ENCODE measurements at regions not wholly inside any gene's neighbourhood (a gene's known extent, or its start where the extent isn't known, plus 50 kb on each side); places are given as distances from the start of the nearest gene placed in this dataset.

DNA sequence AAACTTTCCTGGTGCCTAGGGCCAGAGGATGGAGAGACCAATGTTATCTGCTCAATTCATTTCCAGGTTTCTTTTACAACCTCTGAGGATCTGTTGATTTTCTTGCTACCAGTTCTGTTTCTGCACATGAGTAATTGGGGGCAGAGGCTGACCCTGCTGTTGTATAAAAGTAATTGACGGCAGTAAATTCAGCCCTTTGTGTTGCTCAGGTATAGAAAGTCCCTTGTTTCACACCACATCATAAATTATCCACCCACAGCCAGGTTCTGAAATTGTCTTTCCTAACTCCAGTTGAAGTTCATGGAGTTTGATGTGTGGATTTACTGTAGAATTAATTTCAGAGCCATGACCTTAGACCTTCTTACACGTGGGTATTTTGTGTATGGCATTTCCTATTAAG is 107.4 kb upstream of the GRIK2 start:
- TF ChIP-seq, protein P1, sequence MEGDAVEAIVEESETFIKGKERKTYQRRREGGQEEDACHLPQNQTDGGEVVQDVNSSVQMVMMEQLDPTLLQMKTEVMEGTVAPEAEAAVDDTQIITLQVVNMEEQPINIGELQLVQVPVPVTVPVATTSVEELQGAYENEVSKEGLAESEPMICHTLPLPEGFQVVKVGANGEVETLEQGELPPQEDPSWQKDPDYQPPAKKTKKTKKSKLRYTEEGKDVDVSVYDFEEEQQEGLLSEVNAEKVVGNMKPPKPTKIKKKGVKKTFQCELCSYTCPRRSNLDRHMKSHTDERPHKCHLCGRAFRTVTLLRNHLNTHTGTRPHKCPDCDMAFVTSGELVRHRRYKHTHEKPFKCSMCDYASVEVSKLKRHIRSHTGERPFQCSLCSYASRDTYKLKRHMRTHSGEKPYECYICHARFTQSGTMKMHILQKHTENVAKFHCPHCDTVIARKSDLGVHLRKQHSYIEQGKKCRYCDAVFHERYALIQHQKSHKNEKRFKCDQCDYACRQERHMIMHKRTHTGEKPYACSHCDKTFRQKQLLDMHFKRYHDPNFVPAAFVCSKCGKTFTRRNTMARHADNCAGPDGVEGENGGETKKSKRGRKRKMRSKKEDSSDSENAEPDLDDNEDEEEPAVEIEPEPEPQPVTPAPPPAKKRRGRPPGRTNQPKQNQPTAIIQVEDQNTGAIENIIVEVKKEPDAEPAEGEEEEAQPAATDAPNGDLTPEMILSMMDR (IDR thresholded peaks at IDR 0.05) = no peak
- TF ChIP-seq POLR2A (IDR thresholded peaks at IDR 0.05) (no peak), POLR2AphosphoS5 (IDR thresholded peaks at IDR 0.05) (no peak)
